GM08714 (cell line): ENCODE measurements at regions not wholly inside any gene's neighbourhood (a gene's known extent, or its start where the extent isn't known, plus 50 kb on each side); places are given as distances from the start of the nearest gene placed in this dataset.
"Not testable (repeated sequence)": the region's sequence is repeated elsewhere in the genome, so short reads cannot be mapped to it uniquely, and the experiment has no call there.

Experiments used
- H3K4me3 ChIP-seq: fragments of 200-500 bp; sonication (Bioruptor generic); 2 replicates; pipeline ENCODE4 v1.5.1; 2014; ENCODE audit warnings: mild to moderate bottlenecking, low read length, inconsistent platforms
- ZNF274 ChIP-seq: IDR thresholded peaks from 2 replicates; pipeline ENCODE4 v1.6.1; 2012; ENCODE audit warnings: mild to moderate bottlenecking, low read depth, low read length

GRCh38 chr3:117018655-117019054 lies 309.1 kb downstream of the TUSC7 start:
- H3K4me3 ChIP-seq, result no peak overlapping the region
- no peak for TF ChIP-seq ZNF274

GRCh38 chr3:117019082-117019713 lies 309.6 kb downstream of the TUSC7 start:
- H3K4me3 ChIP-seq, result no peak overlapping the region
- no peak for TF ChIP-seq ZNF274

- no peak overlapping the region for H3K4me3 ChIP-seq
These were observed 316.8 kb downstream of the TUSC7 start for GRCh38 chr3:117026401-117026800.

GRCh38 chr3:117035745-117036144 lies 326.2 kb downstream of the TUSC7 start:
- H3K4me3 ChIP-seq, result no peak overlapping the region
- TF ChIP-seq ZNF274, result no peak

More at GRCh38 chr3:117026401-117026800, 316.8 kb downstream of the TUSC7 start:
- TF ChIP-seq ZNF274, result no peak

GRCh38 chr3:117036259-117036799 lies 326.8 kb downstream of the TUSC7 start:
- no peak overlapping the region for H3K4me3 ChIP-seq
- TF ChIP-seq ZNF274, result no peak

- no peak for TF ChIP-seq ZNF274
- H3K4me3 ChIP-seq, result no peak overlapping the region
These were observed 335.6 kb downstream of the TUSC7 start for GRCh38 chr3:117045143-117045542.

GRCh38 chr3:117047951-117048705 lies 338.5 kb downstream of the TUSC7 start:
- TF ChIP-seq ZNF274, result no peak

GRCh38 chr3:117052395-117052794 lies 342.8 kb downstream of the TUSC7 start:
- no peak overlapping the region for H3K4me3 ChIP-seq
- TF ChIP-seq ZNF274, result no peak

More at GRCh38 chr3:117047951-117048705, 338.5 kb downstream of the TUSC7 start:
- H3K4me3 ChIP-seq, result no peak overlapping the region

GRCh38 chr3:117054556-117054955 lies 345.0 kb downstream of the TUSC7 start:
- no peak for TF ChIP-seq ZNF274
- no peak overlapping the region for H3K4me3 ChIP-seq

- H3K4me3 ChIP-seq, result not testable (repeated sequence)
These were observed 347.4 kb downstream of the TUSC7 start for GRCh38 chr3:117056946-117057345.

- H3K4me3 ChIP-seq, result no peak overlapping the region
These were observed 349.7 kb downstream of the TUSC7 start for GRCh38 chr3:117059067-117059955.

GRCh38 chr3:117059956-117060270 lies 350.3 kb downstream of the TUSC7 start:
- TF ChIP-seq ZNF274, result no peak
- no peak overlapping the region for H3K4me3 ChIP-seq

More at GRCh38 chr3:117059067-117059955, 349.7 kb downstream of the TUSC7 start:
- no peak for TF ChIP-seq ZNF274

GRCh38 chr3:117063930-117064329 lies 354.4 kb downstream of the TUSC7 start:
- H3K4me3 ChIP-seq, result no peak overlapping the region

GRCh38 chr3:117068301-117068700 lies 358.7 kb downstream of the TUSC7 start:
- H3K4me3 ChIP-seq, result no peak overlapping the region
- no peak for TF ChIP-seq ZNF274

More at GRCh38 chr3:117063930-117064329, 354.4 kb downstream of the TUSC7 start:
- no peak for TF ChIP-seq ZNF274
